K562 (cell line): ENCODE measurements at regions not wholly inside any gene's neighbourhood (a gene's known extent, or its start where the extent isn't known, plus 50 kb on each side); places are given as distances from the start of the nearest gene placed in this dataset.
"Not testable (repeated sequence)": the region's sequence is repeated elsewhere in the genome, so short reads cannot be mapped to it uniquely, and the experiment has no call there.

ENCODE experiments used
- ATAC-seq: fragments of 200-7000 bp; cut with Tn5 transposase; 3 replicates; pipeline ENCODE4 v1.9.1; 2020; ENCODE audit warnings: moderate library complexity
- BruUV-seq: library from RNA; stranded (reverse); fragments of 400-500 nt; replicated peaks from 2 replicates; lab custom pipeline; 2021; lab: Mats Ljungman, UMichigan
- CTCF ChIA-PET: fragments of 300-600 bp; formaldehyde crosslinking; extraction: SDS; loops from one replicate; lab custom pipeline; 2021; ENCODE audit warnings: low intra/inter-chr PET ratio; lab: Yijun Ruan, JAX
- POLR2A ChIA-PET: fragments of 300-600, 350-650 bp; sonication (Branson Sonifier 250); formaldehyde crosslinking; extraction: SDS; loops from one replicate; lab custom pipeline; 2021; ENCODE audit warnings: antibody characterized with exemption, inconsistent platforms; lab: Yijun Ruan, JAX
- DNase-seq, 4 experiments: peaks; one replicate each; pipeline versions ENCODE4 v3.0.0 to v3.0.0-alpha.2; 2011 to 2018; ENCODE audit warnings: low spot score in 3 of 4, mixed read lengths in 3 of 4; ENCODE audit errors: extremely low read depth in 1 of 4
- FAIRE-seq: peaks from 2 replicates; lab custom pipeline; 2011; peaks lifted over from hg19 to GRCh38; lab: Jason Lieb, UNC
- H2AFZ ChIP-seq: 2 replicates; pipeline ENCODE4 v1.6.0; 2011; ENCODE audit warnings: low read depth, low read length, control low read depth, inconsistent platforms
- H3K27ac ChIP-seq: fragments of 200-600 bp; 3 replicates; pipeline ENCODE4 v1.8.0; 2011; ENCODE audit warnings: low read depth, mild to moderate bottlenecking, control low read depth, inconsistent platforms, low read length, moderate library complexity, mixed read lengths; ENCODE audit errors: extremely low read depth
- H3K27me3 ChIP-seq, 2 experiments: fragments of 300-600 bp in 1 of 2; 2 replicates in 1 of 2; 3 replicates in 1 of 2; pipeline versions ENCODE4 v1.6.0 to v1.8.0; 2011; ENCODE audit warnings: inconsistent platforms in 2 of 2, low read length in 2 of 2, mild to moderate bottlenecking in 1 of 2, mixed read lengths in 1 of 2, moderate library complexity in 1 of 2; ENCODE audit not compliant: control insufficient read depth in 2 of 2, insufficient read depth in 2 of 2
- H3K36me3 ChIP-seq: fragments of 300-600 bp; 3 replicates; pipeline ENCODE4 v1.8.0; 2011; ENCODE audit warnings: mild to moderate bottlenecking, low read length, inconsistent platforms; ENCODE audit not compliant: control insufficient read depth, insufficient read depth
- H3K4me1 ChIP-seq, 2 experiments: fragments of 200-600 bp in 1 of 2; replicated peaks in 1 of 2; 2 replicates in 1 of 2; 3 replicates in 1 of 2; pipeline versions ENCODE4 v1.5.1 to v1.8.0; 2011; ENCODE audit warnings: inconsistent platforms in 2 of 2, low read length in 2 of 2, mild to moderate bottlenecking in 1 of 2, mixed read lengths in 1 of 2, moderate library complexity in 1 of 2; ENCODE audit not compliant: control insufficient read depth in 2 of 2, insufficient read depth in 2 of 2
- H3K4me2 ChIP-seq: 2 replicates; pipeline ENCODE4 v1.6.1; 2011; ENCODE audit warnings: low read length, control low read depth, inconsistent platforms, mixed read lengths; ENCODE audit not compliant: insufficient read depth
- H3K4me3 ChIP-seq: fragments of 200-600 bp; sonication (generic), shearing (Covaris generic); 2 replicates; pipeline ENCODE4 v1.5.1; 2016; ENCODE audit warnings: control low read depth, inconsistent platforms
- H3K79me2 ChIP-seq: fragments of 200-600 bp; 3 replicates; pipeline ENCODE4 v1.8.0; 2011; ENCODE audit warnings: low read length, inconsistent platforms; ENCODE audit not compliant: control insufficient read depth, insufficient read depth
- H3K9ac ChIP-seq, 2 experiments: 2 replicates each; pipeline versions ENCODE4 v1.6.0 to v1.6.1; 2011; ENCODE audit warnings: low read depth in 2 of 2, low read length in 2 of 2, control low read depth in 1 of 2, inconsistent platforms in 1 of 2, mild to moderate bottlenecking in 1 of 2, mixed read lengths in 1 of 2; ENCODE audit not compliant: insufficient read depth in 1 of 2
- H3K9me1 ChIP-seq: one replicate; pipeline ENCODE4 v1.6.0; 2011; ENCODE audit warnings: inconsistent platforms, mild to moderate bottlenecking, low read length, moderate library complexity; ENCODE audit not compliant: control insufficient read depth, insufficient read depth
- H3K9me3 ChIP-seq: replicated peaks from 2 replicates; pipeline ENCODE4 v1.5.1; 2011; ENCODE audit warnings: low read depth, low read length, inconsistent platforms; ENCODE audit not compliant: control insufficient read depth, insufficient read depth
- H4K20me1 ChIP-seq: replicated peaks from 2 replicates; pipeline ENCODE4 v1.6.1; 2011; ENCODE audit warnings: low read length, inconsistent platforms, mixed read lengths; ENCODE audit not compliant: control insufficient read depth, insufficient read depth
- CHD1 ChIP-seq: fragments of 200-600 bp; sonication (generic); IDR thresholded peaks from one replicate; pipeline ENCODE4 v1.6.1; 2012; ENCODE audit warnings: mild to moderate bottlenecking, moderate library complexity, low read length, inconsistent platforms
- HLTF ChIP-seq: fragments of 450-650 bp; IDR thresholded peaks from 2 replicates; pipeline ENCODE4 v1.6.1; 2016
- HNRNPK ChIP-seq: fragments of 200-400 bp; formaldehyde crosslinking; IDR thresholded peaks from one replicate; pipeline ENCODE4 v1.6.1; 2018; ENCODE audit warnings: mild to moderate bottlenecking, low read depth, low read length; ENCODE audit not compliant: poor library complexity, severe bottlenecking
- MTA1 ChIP-seq: fragments of 450-650 bp; IDR thresholded peaks from 2 replicates; pipeline ENCODE4 v1.6.1; 2017; ENCODE audit warnings: borderline replicate concordance
- NCOR1 ChIP-seq: fragments of 450-650 bp; IDR thresholded peaks from 2 replicates; pipeline ENCODE4 v1.6.1; 2016; ENCODE audit warnings: mild to moderate bottlenecking, moderate library complexity
- NR2C2 ChIP-seq, 2 experiments: fragments of 200-800 bp in 1 of 2; sonication (Bioruptor generic) in 1 of 2; sonication (generic) in 1 of 2; formaldehyde crosslinking in 1 of 2; IDR thresholded peaks; 2 replicates each; pipeline versions ENCODE4 v1.6.1 to v1.8.0; 2016 to 2022; ENCODE audit warnings: mild to moderate bottlenecking in 1 of 2, missing compliant biosample characterization in 1 of 2, missing genetic modification characterization in 1 of 2, missing genetic modification reagents in 1 of 2
- NR4A1 ChIP-seq, 2 experiments: fragments of 250-450 bp in 1 of 2; fragments of 450-650 bp in 1 of 2; sonication (Bioruptor Pico) in 1 of 2; IDR thresholded peaks; 2 replicates each; pipeline versions ENCODE4 v1.4.0 to v1.6.1; 2016 to 2020; ENCODE audit warnings: mild to moderate bottlenecking in 2 of 2, missing compliant biosample characterization in 1 of 2, missing genetic modification characterization in 1 of 2, moderate library complexity in 1 of 2
- SRSF7 ChIP-seq: fragments of 200-400 bp; formaldehyde crosslinking; optimal IDR thresholded peaks from 2 replicates; pipeline ENCODE3; 2017; ENCODE audit warnings: mild to moderate bottlenecking, low read depth, low read length
- SRSF9 ChIP-seq: fragments of 200-400 bp; formaldehyde crosslinking; IDR thresholded peaks from 2 replicates; pipeline ENCODE4 v1.6.1; 2017; ENCODE audit warnings: low read depth, low read length, borderline replicate concordance
- TSC22D4 ChIP-seq: fragments of 450-650 bp; IDR thresholded peaks from 2 replicates; pipeline ENCODE4 v1.6.1; 2016; ENCODE audit warnings: missing genetic modification characterization, missing biosample characterization, control low read depth
- ZFP30 ChIP-seq: fragments of 250-450 bp; sonication (Bioruptor Pico); IDR thresholded peaks from 2 replicates; pipeline ENCODE4 v1.8.0; 2022; ENCODE audit warnings: moderate library complexity, mild to moderate bottlenecking, inconsistent platforms, borderline replicate concordance
- ZNF253 ChIP-seq: fragments of 250-450 bp; sonication (Bioruptor Pico); conservative IDR thresholded peaks from 2 replicates; pipeline ENCODE4 v1.6.1; 2021; ENCODE audit warnings: mild to moderate bottlenecking
- WGBS: fragments of 100-300 bp; shearing (Covaris generic); methylation state at CpG from one replicate; pipeline ENCODE4 v1.1.6; 2016; ENCODE audit warnings: low coverage, mixed read lengths; ENCODE audit not compliant: insufficient coverage; ENCODE audit errors: missing lambda C conversion rate; 5-methylcytosine and 5-hydroxymethylcytosine counted together
- in situ Hi-C: fragments of 300-500 bp; cut with MboI; formaldehyde crosslinking; loops from 4 replicates; pipeline ENCODE4 v1.15.0; 2018; ENCODE audit warnings: inconsistent platforms, mixed read lengths
- intact Hi-C: fragments of 100-400 bp; cut with micrococcal nuclease; formaldehyde crosslinking; loops from 2 replicates; pipeline ENCODE4 v1.14.2; 2022

GRCh38 chr3:102378216-102378615, 56.6 kb upstream of the ZPLD1 start:
- Histone ChIP-seq H3K9ac (no peak overlapping the region), H3K27me3 (no peaks in the 10 kb centered on the region), H3K27ac (no peak overlapping the region), H3K36me3 (no peaks in the 10 kb centered on the region), H3K9me1 (no peaks in the 10 kb centered on the region), H3K9me3 (no peaks in the 10 kb centered on the region), H3K4me3 (no peak overlapping the region), H3K4me1 (no peaks in the 10 kb centered on the region), H4K20me1 (no peaks in the 10 kb centered on the region), H3K4me2 (no peak overlapping the region), H3K79me2 (no peaks in the 10 kb centered on the region), H2AFZ (no peak overlapping the region)
- ChIA-PET CTCF (no interaction called here), POLR2A (no interaction called here)
- FAIRE-seq (no peak), ATAC-seq (no peak), DNase-seq (no peak)
- 3% methylated on average over 4 of the region's 4 CpGs for WGBS
- in situ Hi-C loops: no loop called here
- TF ChIP-seq NCOR1 (no peak), CHD1 (no peak), NR4A1 (CRISPR knock-in tag; IDR thresholded peaks at IDR 0.05) (no peak), NR4A1 (tag; IDR thresholded peaks at IDR 0.05) (no peak), HLTF (no peak), ZNF253 (CRISPR knock-in tag) (no peak), SRSF9 (no peak), NR2C2 (CRISPR knock-in tag; IDR thresholded peaks at IDR 0.05) (no peak), NR2C2 (tag; IDR thresholded peaks at IDR 0.05) (no peak), ZFP30 (CRISPR knock-in tag) (no peak), SRSF7 (no peak), MTA1 (no peak), HNRNPK (no peak), TSC22D4 (tag) (no peak)
- intact Hi-C loops: no loop called here
- BruUV-seq: no TSS peak

GRCh38 chr3:102382201-102382600, 52.6 kb upstream of the ZPLD1 start:
- H3K79me2 ChIP-seq, H4K20me1 ChIP-seq, H3K9me3 ChIP-seq, H3K4me2 ChIP-seq, in situ Hi-C loops, POLR2A ChIA-PET, FAIRE-seq, CTCF ChIA-PET, DNase-seq, H3K9me1 ChIP-seq, H3K9ac ChIP-seq, ATAC-seq, H2AFZ ChIP-seq, H3K4me3 ChIP-seq, H3K27ac ChIP-seq, H3K36me3 ChIP-seq, H3K27me3 ChIP-seq, BruUV-seq, intact Hi-C loops, H3K4me1 ChIP-seq: not testable (repeated sequence)
- WGBS: 0% methylated on average over 1 of the region's 6 CpGs
